GM19238 (cell line): ENCODE measurements at regions not wholly inside any gene's neighbourhood (a gene's known extent, or its start where the extent isn't known, plus 50 kb on each side); places are given as distances from the start of the nearest gene placed in this dataset.

ENCODE experiments used
- DNase-seq: peaks from one replicate; pipeline ENCODE4 v3.0.0; 2011; ENCODE audit warnings: low spot score; ENCODE audit not compliant: insufficient read length

DNA sequence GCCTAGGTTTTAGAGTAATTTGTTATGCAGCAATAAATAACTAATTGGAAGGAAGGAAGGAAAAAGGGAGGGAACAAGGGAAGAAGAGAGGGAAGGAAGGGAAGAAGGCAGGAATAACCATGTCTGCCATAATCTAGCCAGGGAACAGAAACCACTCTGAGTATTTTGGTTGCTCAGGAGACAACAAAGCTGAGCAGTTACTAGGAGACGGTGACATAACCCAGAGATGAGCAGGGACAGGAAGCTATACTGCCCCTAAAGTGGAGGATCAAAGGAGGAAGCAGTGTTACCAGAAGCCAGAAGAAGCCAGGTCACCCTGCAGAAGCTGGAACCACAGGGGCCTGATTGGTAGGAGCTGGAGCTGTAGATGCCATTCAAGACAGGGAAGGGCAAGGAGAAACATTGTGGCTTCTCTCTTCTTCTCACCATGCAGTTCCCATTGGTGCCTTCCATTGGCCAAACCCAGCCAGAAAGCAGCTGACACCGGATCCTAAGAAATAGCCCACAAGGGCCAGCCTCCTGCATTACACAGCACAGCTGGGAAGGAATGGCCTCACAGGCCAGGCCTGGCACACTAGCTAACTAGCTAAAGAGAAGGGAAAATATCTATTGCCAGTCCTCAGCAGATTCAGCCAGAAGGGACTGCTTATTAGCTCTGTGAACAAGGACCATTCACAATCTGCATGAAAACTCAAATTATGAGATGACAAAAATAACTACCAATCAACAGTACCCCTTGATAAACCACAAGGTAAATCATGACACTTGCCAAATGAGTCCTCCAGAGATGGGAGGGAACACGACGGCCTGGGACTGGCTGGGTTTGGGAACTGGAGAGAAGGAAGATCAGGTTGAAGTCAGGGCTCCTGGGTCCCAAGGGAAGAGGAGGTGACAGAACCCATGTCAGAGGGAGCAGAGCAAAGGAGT lies 184.5 kb upstream of the NFE2L3 start:
- DNase-seq: no peak

DNA sequence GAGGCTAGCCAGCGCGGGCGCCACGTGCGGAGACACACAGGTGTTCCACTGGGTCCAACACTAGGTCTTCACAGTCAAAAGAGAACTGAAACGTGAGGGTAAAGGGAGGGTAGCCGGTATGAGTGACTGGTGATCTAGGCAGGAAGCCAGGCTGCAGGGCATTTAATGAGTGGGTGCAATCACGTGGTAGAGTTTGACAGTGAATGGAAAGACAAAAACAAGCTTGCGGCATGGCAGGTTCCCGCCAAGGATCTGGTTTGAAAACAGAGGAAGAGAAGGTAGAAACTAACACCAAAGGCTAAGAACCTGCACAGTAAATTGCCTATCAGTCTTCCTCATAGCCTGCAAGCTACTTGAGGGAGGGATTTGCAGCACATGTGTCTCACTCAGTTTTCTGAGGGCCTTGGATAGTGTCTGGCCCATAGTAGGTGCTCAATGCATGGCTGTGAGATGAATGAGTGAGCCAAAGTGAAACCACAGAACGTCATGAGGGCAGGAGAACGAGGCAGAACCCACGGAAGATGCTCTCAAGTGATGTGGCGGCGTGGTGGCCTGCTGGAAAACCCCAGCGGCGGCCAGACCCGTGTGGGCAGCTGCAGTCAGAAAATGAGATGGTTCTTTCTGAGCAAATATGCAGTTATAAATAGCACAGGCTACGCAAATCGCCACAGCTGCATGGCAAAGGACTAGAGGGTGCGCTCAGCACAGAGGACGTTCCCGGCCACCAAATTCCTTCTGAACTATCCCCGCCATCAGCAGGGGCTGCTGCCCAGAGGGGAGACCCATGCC lies 183.6 kb upstream of the NFE2L3 start:
- DNase-seq: no peak

DNA sequence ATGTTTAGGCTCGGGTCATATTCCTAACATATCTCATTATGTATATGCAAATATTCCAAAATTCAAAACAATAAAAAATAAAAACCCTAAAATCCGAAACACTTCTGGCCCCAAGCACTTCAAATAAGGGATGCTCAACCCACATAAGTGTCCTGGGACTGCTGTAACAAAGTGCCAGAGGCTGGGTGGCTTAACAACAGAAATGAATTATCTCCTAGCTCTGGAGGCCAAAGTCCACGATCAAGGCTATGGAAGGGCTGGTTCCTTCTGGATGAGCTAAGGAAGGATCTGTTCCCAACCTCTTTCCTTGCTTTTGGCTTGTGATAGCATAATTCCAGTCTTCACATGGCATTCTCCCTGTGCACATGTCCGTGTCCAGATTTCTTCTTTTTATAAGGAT lies 181.6 kb upstream of the NFE2L3 start:
- DNase-seq: no peak

DNA sequence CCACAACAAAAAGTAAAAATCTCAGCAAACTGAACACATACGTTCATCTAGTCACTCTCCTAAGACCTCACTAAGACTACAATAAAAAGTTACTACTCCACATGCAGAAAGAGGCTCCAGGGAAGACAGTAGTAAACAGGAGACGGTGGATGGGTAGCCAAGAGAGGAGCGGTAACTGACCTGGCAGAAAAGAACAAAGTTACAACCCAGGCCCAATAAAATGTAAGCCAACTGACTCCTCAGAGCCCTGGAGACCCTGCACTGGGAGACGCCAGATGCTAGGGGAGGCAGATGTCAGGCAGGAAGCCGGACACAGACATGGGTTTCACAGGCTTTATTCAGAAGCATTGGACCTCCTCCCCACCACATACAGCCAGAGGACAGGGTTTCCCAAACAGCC lies 181.1 kb upstream of the NFE2L3 start:
- DNase-seq: no peak

DNA sequence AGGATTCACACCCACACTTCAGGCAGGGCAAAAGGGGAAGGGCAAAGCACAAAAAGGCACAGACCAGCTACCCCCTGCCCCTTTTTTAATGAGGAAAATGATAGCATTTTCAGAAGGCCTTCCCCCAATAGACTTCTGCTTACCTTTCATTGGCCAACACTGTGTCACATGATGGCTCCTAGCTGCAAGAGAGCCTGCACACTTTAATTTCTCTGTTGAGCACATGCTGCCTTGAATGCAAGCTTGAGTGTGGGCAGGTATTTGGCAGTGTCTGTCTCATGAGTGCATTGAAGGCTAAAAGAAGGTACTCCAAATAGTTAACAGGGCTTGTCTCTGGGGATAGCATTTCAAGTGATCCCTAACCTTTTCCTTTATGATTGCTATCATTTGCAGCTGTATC lies 175.4 kb upstream of the NFE2L3 start:
- no peak for DNase-seq

DNA sequence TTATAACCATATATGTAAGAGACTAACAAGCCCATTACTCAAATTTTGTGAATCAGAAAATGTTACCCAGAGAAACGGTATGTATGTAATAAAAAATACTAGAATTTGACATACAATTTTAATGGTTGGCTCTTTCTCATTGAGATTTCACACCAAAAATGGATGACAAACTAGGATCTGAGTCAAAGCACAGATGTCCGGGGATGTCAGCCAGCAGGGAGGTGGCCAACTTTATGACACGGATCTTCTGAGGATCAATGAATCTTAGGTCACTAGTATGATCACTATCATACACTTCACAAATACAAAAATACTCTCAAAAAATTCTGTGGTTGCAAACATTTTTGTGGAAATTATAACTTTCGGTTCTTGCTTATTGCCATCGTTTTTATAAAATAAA lies 173.5 kb upstream of the NFE2L3 start:
- no peak for DNase-seq

DNA sequence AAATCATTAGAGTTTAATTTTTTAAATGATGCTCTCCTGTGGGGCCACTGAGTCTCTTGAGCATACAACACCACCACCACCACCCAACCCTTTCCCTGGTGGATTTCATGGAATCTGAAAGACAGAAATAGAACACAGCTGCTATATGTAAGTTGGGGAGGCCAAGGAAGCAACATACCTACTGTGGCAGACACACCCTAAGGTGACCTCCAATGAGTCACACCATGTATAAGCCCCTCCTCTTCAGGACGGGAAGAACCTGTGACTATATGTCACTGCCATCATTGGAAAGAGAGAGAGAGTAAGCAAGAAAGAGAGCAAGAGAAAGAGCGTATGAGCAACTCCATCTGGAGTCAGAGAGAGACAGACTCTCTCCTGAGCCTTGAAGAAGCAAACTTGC lies 172.4 kb upstream of the NFE2L3 start:
- DNase-seq: no peak

DNA sequence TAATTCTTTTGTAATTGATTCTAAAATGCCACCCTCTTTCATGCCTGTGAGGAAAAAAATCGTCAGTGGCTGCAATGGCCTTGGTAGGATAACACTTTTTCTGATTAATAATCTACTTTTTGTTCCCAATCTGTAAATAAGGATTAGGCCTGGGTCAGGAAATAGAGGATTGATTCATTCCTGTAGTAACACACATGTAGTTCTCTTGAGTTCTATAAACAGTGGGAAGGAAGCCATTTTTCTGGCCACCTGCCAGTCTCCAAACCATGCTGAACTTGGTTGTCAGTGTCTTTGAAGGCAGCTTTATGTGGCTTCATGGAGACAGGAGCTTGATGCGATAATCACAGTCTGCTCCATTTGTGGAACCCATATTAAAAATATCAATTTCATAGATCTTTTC lies 169.3 kb upstream of the NFE2L3 start:
- DNase-seq: no peak

DNA sequence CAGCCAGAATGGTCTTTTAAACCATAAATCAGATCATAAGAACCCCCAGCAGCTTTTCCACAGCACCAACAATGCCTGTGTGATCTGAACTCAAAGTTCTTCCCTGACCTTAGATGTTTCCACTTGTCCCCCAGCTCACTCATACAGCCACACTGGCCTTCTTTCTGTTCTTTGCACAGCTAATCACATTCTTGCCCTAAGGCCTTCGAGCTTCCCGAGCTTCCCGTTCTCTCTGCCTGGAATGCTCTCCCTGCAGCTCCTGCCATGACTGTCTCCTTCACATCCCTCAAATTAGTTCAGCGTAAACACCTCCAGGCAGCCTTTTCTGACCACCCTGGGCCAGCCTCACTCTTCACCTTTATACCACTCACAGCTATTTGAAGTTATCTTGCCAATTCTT lies 166.8 kb upstream of the NFE2L3 start:
- no peak for DNase-seq

DNA sequence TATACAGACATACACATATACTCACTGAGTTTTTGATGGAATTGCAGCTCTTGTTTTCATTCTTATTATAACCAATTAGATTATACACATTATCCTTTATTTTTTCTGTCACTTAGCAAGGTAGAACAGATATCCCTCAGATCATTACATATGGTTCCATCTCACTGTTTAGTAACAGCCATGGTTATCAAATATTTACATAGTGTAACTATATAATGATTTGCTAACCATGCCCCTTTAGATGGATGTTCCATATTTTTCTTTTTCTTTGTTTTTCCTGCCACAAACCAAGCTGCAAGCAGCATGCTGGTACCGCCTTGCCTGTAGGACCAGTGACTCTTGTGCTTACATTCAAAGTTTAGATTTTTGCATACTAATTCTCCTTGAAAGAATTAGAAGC lies 163.4 kb upstream of the NFE2L3 start:
- no peak for DNase-seq

DNA sequence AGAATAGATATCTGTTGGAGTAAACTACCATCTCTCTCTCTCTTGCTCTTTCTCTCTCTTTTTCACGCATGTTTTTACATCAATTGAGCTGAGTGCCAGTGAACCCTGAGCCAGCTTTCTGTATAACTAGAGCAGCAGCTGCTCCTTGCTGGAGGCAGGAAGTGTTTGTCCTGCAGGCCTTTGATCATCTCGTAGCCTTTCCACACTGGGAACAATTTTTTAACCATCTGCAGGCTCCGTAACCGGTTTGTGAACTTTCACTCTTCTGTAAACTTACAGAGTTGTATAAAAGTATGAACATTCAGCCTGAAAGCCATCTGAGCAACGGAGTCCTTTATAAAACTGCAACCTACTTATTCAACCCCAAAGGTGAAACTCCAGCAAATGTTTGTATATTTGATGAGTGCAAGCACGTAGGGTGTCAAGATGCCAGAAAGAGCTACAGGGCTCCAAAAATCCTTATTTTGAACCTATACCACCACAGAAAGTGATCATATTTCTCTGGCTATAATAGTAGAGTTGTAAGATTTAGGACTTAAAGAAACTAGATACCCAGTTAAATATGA lies 162.8 kb upstream of the NFE2L3 start:
- no peak for DNase-seq

DNA sequence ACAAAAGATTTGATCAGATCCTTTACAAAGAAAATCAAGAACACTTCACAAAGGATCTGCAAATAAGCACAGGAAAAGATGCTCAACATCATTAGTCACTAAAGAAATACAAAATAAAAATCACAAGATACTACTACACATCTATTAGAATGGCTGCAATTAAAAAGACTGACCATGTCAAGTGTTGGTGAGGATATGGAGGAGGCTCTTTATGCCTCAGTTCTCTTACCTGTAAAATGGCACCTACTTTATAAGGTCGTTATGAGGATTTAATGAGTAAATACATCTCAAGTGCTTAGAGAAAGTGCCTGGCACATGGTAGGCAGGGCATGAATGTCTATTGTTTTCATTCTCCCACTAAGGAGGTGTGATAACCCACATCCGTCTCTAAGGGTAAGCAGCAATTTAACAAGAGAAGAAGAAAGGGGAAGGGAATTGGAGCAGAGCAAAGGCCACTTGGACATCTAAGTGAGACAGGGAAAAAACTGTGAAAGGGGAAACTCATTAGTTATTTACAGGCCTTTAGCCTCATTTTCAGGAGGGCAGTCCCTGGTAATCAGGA lies 157.5 kb upstream of the NFE2L3 start:
- DNase-seq: no peak

DNA sequence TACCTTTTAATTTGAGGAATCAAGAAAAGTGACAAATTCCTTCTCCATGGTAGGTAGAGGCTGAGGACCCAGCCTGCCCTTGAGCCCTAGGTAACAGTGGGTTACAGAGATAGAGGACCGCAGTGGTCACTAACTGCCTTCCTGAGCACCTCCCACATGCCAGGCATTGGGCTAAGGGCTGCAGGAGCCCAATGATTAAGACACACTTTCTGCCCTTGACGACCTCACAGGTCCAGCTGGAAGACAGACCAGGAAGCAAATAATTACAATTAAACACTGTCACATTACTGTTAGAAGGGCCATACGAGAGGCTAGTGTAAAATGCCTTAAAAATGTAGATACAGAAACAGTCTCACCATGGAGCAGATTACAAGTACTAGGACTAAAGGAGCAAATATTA lies 156.8 kb upstream of the NFE2L3 start:
- DNase-seq: no peak

DNA sequence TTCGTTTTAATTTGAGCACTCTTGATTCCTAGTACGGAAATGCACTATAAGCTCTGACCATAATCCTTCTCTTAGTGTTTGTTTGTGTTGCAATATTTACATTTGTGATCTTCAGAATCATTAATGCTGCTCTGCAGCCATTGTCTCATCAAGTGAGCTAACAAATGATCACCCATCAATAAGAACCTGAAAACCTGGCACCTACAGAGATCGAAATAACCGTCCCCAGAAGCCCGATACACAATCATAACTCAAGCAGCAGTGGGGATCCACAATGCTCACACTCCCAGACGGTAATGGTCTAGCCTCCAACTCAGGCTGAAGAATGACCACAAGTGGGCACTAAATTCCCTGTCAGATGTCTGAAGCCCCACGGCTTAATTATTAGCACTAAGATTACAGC lies 156.0 kb upstream of the NFE2L3 start:
- DNase-seq: no peak

DNA sequence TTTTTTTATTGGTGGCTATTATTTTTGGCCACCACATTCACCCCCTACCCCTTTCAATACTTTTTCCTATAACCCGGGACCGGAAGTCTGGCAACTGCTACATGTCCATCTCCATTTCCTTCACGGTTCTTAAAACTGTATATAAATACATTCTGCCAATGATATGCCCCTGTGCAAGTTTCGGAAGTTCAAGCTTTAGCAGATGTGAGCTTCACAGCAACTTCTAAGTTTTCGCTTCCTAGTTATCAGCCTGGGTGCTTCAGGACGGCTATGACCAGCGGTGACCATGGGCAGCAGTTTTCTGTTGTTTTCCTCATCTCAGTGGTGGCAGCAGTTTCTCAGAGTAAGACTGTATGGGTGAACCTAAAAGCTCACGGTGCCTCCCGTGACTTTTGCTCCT lies 153.5 kb upstream of the NFE2L3 start:
- no peak for DNase-seq

DNA sequence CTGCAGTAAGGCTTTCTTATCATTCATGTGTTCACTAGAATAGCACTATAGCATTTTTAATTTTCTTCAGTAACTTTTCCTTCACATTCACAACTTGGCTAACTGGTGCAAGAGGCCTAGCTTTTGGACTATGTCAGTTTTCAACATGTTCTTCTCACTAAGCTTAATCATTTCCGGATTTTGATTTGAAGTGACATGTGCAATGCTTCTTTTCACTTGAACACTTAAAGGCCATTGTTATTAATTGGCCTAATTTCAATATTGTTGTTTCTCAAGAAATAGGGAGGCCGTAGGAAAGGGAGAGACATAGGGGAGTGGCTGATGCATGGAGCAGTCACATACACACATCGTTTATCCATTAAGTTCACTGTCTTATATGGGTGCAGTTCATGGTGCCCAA lies 151.2 kb upstream of the NFE2L3 start:
- DNase-seq: no peak

DNA sequence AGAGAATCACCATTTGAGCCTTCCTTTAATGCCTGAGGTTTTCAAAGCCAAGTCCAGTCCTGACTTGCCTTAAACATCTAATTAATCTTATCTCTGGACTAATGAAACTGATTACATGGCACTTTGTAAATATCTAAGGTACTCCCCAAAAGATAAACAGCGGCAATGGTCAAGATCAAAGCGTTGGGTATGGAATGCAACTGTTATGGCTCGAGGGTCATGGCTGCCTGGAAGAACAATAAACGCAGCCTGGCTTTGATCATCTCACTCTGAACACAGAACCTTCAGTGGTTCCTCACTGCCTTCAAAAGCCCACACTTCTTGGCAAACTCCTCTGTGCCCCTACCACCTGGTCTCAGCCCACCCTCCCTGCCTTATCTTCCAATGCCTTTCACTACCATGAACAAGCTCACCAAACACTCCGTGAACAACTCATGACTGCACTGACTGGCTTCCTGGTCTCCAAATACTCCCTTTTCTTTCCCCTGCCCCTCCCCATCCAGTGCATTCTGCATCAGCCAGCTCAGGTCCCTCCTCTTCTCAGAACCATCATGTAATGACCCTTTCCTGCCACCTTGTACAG lies 150.2 kb upstream of the NFE2L3 start:
- no peak for DNase-seq

DNA sequence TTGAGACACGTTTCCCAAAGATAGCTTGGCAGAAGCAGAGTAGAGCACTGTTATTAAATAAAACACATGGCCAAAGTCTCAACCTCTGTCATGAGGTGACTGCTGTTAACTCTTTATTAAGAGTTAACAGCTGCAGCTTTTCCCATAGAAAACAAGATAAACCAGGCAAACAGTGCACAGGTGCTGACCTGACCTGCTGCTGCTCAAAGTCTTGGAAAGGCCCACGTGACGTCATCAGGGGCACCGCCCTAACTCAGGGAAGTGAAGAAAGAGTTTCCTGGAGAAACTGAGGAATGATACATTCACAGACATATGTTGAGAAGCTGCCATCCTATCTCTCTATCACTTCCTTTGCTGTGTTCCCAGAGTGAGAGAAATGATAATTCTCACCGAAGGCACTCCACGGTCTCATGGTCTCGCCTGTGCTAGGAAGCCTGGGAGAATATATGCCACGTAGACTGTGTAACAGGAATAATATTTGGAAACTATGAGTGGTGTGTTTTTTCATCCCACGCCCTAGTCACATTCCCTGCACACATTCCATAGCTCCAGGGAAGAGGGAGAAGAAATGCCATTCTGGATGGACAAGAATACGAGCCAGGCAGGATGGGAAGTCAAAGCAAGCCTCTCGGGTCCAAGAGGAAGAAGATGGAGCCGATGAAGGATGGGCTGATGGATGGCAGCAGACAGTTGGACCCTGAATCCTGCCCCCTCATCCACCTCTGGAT lies 146.2 kb upstream of the NFE2L3 start:
- no peak for DNase-seq

DNA sequence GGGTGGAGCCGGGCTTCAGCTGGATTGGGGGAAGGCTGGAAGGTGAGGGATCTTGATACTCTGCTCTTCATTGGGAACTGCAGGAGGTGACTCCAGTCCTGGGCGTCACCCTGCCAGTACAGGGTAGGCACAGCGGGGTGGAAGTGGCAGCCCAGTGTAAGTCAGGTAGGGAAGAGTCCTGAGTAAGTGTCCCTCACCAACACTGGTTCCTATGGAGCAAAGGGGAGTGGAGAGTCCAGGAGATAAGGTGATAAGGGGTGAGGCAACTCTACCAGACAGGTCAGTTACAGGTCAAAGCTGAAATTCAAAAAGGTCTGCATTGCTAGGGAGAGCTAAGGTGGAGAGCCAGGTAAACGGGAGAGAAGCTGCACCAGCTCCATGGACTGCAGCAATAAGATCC lies 145.6 kb upstream of the NFE2L3 start:
- DNase-seq: no peak

DNA sequence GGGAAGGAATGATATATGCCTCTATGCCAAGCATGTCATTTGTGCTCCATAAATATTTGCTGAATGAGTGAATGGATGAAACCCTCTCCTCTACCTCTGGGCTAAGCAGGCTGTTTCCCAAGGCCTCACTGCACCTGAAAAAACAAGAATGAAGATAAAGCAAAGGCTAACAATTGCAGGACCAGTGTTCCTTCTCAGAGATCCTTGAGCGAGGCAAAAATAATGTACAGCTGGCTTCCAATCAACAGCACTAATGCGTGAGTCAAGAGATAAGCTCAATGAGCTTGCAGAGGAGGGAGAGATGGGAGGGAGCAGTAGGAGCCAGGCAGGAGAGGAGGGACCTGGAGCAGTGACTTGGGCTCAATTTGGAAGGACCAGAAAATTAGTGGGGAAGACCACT lies 144.5 kb upstream of the NFE2L3 start:
- no peak for DNase-seq

DNA sequence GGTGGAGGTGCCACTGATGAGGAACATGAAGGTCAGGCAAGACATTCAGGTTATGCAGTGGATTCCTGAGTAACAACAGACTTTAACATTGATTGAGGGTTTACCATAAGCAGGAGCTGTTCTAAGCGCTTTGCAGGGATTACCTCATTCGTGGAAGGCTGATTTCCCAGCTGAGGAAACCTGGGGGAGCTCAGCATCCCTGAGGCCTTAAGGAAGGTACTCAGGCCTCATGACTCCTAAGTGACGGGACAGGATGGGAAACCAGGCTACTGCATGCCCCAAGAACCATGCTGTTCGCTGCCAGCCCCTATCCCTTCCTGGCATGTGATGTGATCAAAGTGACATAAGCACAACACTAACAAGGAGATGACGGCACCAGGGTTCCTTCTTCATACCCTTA lies 143.6 kb upstream of the NFE2L3 start:
- DNase-seq: no peak
